ENCODE measurements at regions not wholly inside any gene's neighbourhood (a gene's known extent, or its start where the extent isn't known, plus 50 kb on each side); places are given as distances from the start of the nearest gene placed in this dataset.

DNA sequence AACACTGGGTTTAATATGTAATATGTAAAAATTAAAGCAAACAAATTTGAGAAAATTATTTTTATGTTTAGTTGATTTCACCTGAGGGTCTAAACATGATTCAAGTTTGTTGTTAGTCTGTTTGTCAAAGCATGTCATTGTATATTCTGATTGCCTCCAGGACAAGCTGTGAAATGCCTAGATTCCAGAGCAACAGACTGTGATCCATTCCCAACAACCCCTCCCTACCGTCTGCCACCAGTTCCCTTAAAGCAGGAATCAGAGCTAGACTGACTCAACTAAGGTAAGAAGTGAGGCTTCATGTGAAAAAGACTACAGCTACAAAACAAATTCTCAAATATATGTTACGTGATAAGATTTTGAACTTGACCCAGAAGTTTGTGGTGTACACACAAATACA is 304.2 kb downstream of the RAB38 start:
- Histone ChIP-seq H4K20me1 (ENCODE audit: control insufficient read depth, insufficient read depth, insufficient read length) (no peaks in the 10 kb centered on the region), H3K79me1 (ENCODE audit: insufficient read depth, low read depth, low read length, poor library complexity, severe bottlenecking) (no peaks in the 10 kb centered on the region), H3K18ac (ENCODE audit: insufficient read length, low read depth, low read length) (no peak overlapping the region), H2AK5ac (ENCODE audit: insufficient read length, low read length) (no peak overlapping the region), H3K4me2 (ENCODE audit: insufficient read depth, insufficient read length, low read length) (no peak overlapping the region), H3K27me3 (ENCODE audit: insufficient read depth, low read length) (no peaks in the 10 kb centered on the region), H3K4ac (ENCODE audit: low read depth, low read length) (no peak overlapping the region), H3K23me2 (ENCODE audit: insufficient read length, low read depth, low read length, poor library complexity, severe bottlenecking) (no peaks in the 10 kb centered on the region), H3K79me2 (ENCODE audit: insufficient read depth, low read length) (no peaks in the 10 kb centered on the region), H2AFZ (ENCODE audit: low read length) (no peak overlapping the region), H3K23ac (ENCODE audit: insufficient read length, low read depth, low read length) (no peak overlapping the region), H3K14ac (ENCODE audit: insufficient read depth, low read length) (no peak overlapping the region), H3K27ac (ENCODE audit: insufficient read length, low read depth, low read length) (no peak overlapping the region), H3K9me3 (ENCODE audit: control insufficient read depth, low read depth, low read length) (no peaks in the 10 kb centered on the region), H2BK120ac (ENCODE audit: low read depth, low read length, poor library complexity, severe bottlenecking) (no peak overlapping the region), H2BK20ac (ENCODE audit: low read depth, low read length, poor library complexity, severe bottlenecking) (no peak overlapping the region), H3K9ac (ENCODE audit: extremely low read depth, insufficient read length, low read length) (no peak overlapping the region), H4K8ac (replicated peaks; ENCODE audit: insufficient read length, low read depth, low read length) (no peak overlapping the region), H2BK5ac (ENCODE audit: insufficient read length, low read length) (no peak overlapping the region), H2BK15ac (ENCODE audit: low read depth, low read length) (no peak overlapping the region), H3K4me1 (ENCODE audit: insufficient read depth, low read length) (no peaks in the 10 kb centered on the region), H3T11ph (ENCODE audit: low read length) (no peak overlapping the region), H4K5ac (ENCODE audit: insufficient read length, low read depth, low read length) (no peak overlapping the region), H3K56ac (ENCODE audit: insufficient read length, low read depth, low read length) (no peak overlapping the region), H4K91ac (ENCODE audit: insufficient read length, low read depth, low read length) (no peak overlapping the region), H2BK12ac (ENCODE audit: insufficient read length, low read depth, low read length) (no peak overlapping the region)
- no peaks in the 10 kb centered on the region for H3K27me3 Mint-ChIP-seq (ENCODE audit: low read depth)
- no peaks in the 10 kb centered on the region for H3K36me3 Mint-ChIP-seq (ENCODE audit: insufficient read depth in 1 of 3, low read depth in 3 of 3)
- H3K4me3 Mint-ChIP-seq = no peak overlapping the region
- no CpG with 5 or more reads among the region's 2 CpGs for WGBS (ENCODE audit: extremely low coverage, insufficient read length, low lambda C conversion rate)
- no peak for DNase-seq
- TF ChIP-seq, protein P1, sequence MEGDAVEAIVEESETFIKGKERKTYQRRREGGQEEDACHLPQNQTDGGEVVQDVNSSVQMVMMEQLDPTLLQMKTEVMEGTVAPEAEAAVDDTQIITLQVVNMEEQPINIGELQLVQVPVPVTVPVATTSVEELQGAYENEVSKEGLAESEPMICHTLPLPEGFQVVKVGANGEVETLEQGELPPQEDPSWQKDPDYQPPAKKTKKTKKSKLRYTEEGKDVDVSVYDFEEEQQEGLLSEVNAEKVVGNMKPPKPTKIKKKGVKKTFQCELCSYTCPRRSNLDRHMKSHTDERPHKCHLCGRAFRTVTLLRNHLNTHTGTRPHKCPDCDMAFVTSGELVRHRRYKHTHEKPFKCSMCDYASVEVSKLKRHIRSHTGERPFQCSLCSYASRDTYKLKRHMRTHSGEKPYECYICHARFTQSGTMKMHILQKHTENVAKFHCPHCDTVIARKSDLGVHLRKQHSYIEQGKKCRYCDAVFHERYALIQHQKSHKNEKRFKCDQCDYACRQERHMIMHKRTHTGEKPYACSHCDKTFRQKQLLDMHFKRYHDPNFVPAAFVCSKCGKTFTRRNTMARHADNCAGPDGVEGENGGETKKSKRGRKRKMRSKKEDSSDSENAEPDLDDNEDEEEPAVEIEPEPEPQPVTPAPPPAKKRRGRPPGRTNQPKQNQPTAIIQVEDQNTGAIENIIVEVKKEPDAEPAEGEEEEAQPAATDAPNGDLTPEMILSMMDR (conservative IDR thresholded peaks at IDR 0.05) = no peak
- no peaks in the 10 kb centered on the region for H3K9me3 Mint-ChIP-seq
- no peaks in the 10 kb centered on the region for H3K4me1 Mint-ChIP-seq
- no peak overlapping the region for H3K27ac Mint-ChIP-seq

Measured in H9 (cell line).